IMR-90 (cell line): ENCODE measurements at regions not wholly inside any gene's neighbourhood (a gene's known extent, or its start where the extent isn't known, plus 50 kb on each side); places are given as distances from the start of the nearest gene placed in this dataset.

Source experiments
- ATAC-seq: fragments of 200-7000 bp; cut with Tn5 transposase; 2 replicates; pipeline ENCODE4 v1.9.1; 2020; ENCODE audit warnings: low read depth, mild to moderate bottlenecking, moderate library complexity
- BruUV-seq: library from RNA; stranded (reverse); fragments of 400-500 nt; replicated peaks from 2 replicates; lab custom pipeline; 2021; lab: Mats Ljungman, UMichigan
- CTCF ChIA-PET: fragments of 300-600 bp; formaldehyde crosslinking; extraction: SDS; loops from one replicate; lab custom pipeline; 2021; ENCODE audit warnings: antibody characterized with exemption; lab: Yijun Ruan, JAX
- POLR2A ChIA-PET: fragments of 300-600 bp; sonication (Branson Sonifier 250); formaldehyde crosslinking; loops from one replicate; lab custom pipeline; 2022; ENCODE audit warnings: antibody characterized with exemption; ENCODE audit not compliant: unreplicated experiment; lab: Charles Lee
- DNase-seq: peaks from one replicate; pipeline ENCODE4 v3.0.0; 2013
- H2AFZ ChIP-seq: replicated peaks from 2 replicates; pipeline ENCODE3; 2013; ENCODE audit warnings: low read length, mild to moderate bottlenecking; ENCODE audit not compliant: poor library complexity
- H2AK5ac ChIP-seq: 2 replicates; pipeline ENCODE4 v1.6.1; 2013; ENCODE audit warnings: low read depth, low read length, inconsistent platforms
- H2AK9ac ChIP-seq: replicated peaks from 2 replicates; pipeline ENCODE3; 2013; ENCODE audit warnings: mild to moderate bottlenecking, low read depth, low read length, moderate library complexity; ENCODE audit not compliant: poor library complexity
- H2BK120ac ChIP-seq: 2 replicates; pipeline ENCODE4 v1.6.1; 2013; ENCODE audit warnings: low read depth, low read length, inconsistent platforms
- H2BK15ac ChIP-seq: 3 replicates; pipeline ENCODE4 v1.6.1; 2013; ENCODE audit warnings: low read depth, low read length, inconsistent platforms
- H2BK20ac ChIP-seq: 2 replicates; pipeline ENCODE4 v1.6.1; 2013; ENCODE audit warnings: low read depth, mild to moderate bottlenecking, inconsistent platforms, low read length, moderate library complexity
- H2BK5ac ChIP-seq: 2 replicates; pipeline ENCODE4 v1.6.1; 2013; ENCODE audit warnings: mild to moderate bottlenecking, low read depth, low read length, inconsistent platforms; ENCODE audit not compliant: poor library complexity, severe bottlenecking
- H3K14ac ChIP-seq: replicated peaks from 2 replicates; pipeline ENCODE4 v1.6.1; 2013; ENCODE audit warnings: low read depth, low read length, inconsistent platforms
- H3K18ac ChIP-seq: 2 replicates; pipeline ENCODE4 v1.6.1; 2013; ENCODE audit warnings: low read depth, low read length, control low read depth
- H3K23ac ChIP-seq: 2 replicates; pipeline ENCODE4 v1.6.1; 2013; ENCODE audit warnings: low read depth, low read length, inconsistent platforms
- H3K27ac ChIP-seq: 2 replicates; pipeline ENCODE4 v1.5.1; 2013; ENCODE audit warnings: mild to moderate bottlenecking, control low read depth, low read length; ENCODE audit not compliant: insufficient read depth
- H3K27me3 ChIP-seq: 2 replicates; pipeline ENCODE4 v1.6.1; 2013; ENCODE audit warnings: low read length; ENCODE audit not compliant: control insufficient read depth, insufficient read depth
- H3K36me3 ChIP-seq: 2 replicates; pipeline ENCODE4 v1.6.1; 2013; ENCODE audit warnings: low read length, mixed read lengths; ENCODE audit not compliant: control insufficient read depth, insufficient read depth
- H3K4ac ChIP-seq: 2 replicates; pipeline ENCODE4 v1.6.1; 2013; ENCODE audit warnings: low read depth, low read length, inconsistent platforms
- H3K4me1 ChIP-seq: 2 replicates; pipeline ENCODE4 v1.6.1; 2013; ENCODE audit warnings: low read length, mixed read lengths; ENCODE audit not compliant: control insufficient read depth, insufficient read depth
- H3K4me2 ChIP-seq: 2 replicates; pipeline ENCODE4 v1.6.1; 2013; ENCODE audit warnings: low read depth, mild to moderate bottlenecking, control low read depth, low read length, moderate library complexity
- H3K4me3 ChIP-seq: 2 replicates; pipeline ENCODE4 v1.5.1; 2013; ENCODE audit warnings: low read depth, mild to moderate bottlenecking, control low read depth, low read length, moderate library complexity; ENCODE audit not compliant: insufficient read depth
- H3K56ac ChIP-seq: 2 replicates; pipeline ENCODE4 v1.6.1; 2013; ENCODE audit warnings: low read length, inconsistent platforms; ENCODE audit not compliant: insufficient read depth; ENCODE audit errors: extremely low read depth
- H3K79me1 ChIP-seq, 2 experiments: 2 replicates each; pipeline ENCODE4 v1.6.1; 2013; ENCODE audit warnings: low read length in 2 of 2, inconsistent platforms in 1 of 2, low read depth in 1 of 2
- H3K9ac ChIP-seq: 2 replicates; pipeline ENCODE4 v1.6.1; 2013; ENCODE audit warnings: low read depth, low read length, control low read depth
- H3K9me1 ChIP-seq: 2 replicates; pipeline ENCODE4 v1.6.1; 2013; ENCODE audit warnings: low read length, inconsistent platforms; ENCODE audit not compliant: insufficient read depth
- H3K9me3 ChIP-seq: 2 replicates; pipeline ENCODE4 v1.6.1; 2013; ENCODE audit warnings: low read length; ENCODE audit not compliant: control insufficient read depth, insufficient read depth
- H4K20me1 ChIP-seq: 2 replicates; pipeline ENCODE4 v1.6.1; 2013; ENCODE audit warnings: low read length, inconsistent platforms; ENCODE audit not compliant: insufficient read depth
- H4K5ac ChIP-seq: 2 replicates; pipeline ENCODE4 v1.6.1; 2013; ENCODE audit warnings: mild to moderate bottlenecking, low read depth, low read length, control low read depth
- H4K8ac ChIP-seq, 2 experiments: 2 replicates each; pipeline ENCODE4 v1.6.1; 2013; ENCODE audit warnings: low read depth in 2 of 2, low read length in 2 of 2, control low read depth in 1 of 2, inconsistent platforms in 1 of 2
- H4K91ac ChIP-seq: 2 replicates; pipeline ENCODE4 v1.6.1; 2013; ENCODE audit warnings: low read depth, low read length, inconsistent platforms; ENCODE audit not compliant: insufficient read depth
- FOS ChIP-seq: fragments of 150-350 bp; IDR thresholded peaks from 2 replicates; pipeline ENCODE4 v1.6.1; 2016; ENCODE audit warnings: low read depth, low read length
- MAZ ChIP-seq: IDR thresholded peaks from 2 replicates; pipeline ENCODE4 v1.6.1; 2012; ENCODE audit warnings: low read depth, mild to moderate bottlenecking, low read length, improper control_type of control experiment, moderate library complexity, borderline replicate concordance
- RCOR1 ChIP-seq: IDR thresholded peaks from 2 replicates; pipeline ENCODE4 v1.6.1; 2012; ENCODE audit warnings: mild to moderate bottlenecking, low read length, improper control_type of control experiment; ENCODE audit not compliant: insufficient replicate concordance
- WGBS, 2 experiments: methylation state at CpG; one replicate each; pipeline versions ENCODE4 v1.1.5 to v1.1.7; 2013; ENCODE audit warnings: missing lambda C conversion rate in 2 of 2; ENCODE audit not compliant: insufficient read length in 1 of 2; ENCODE audit errors: extremely low coverage in 2 of 2; 5-methylcytosine and 5-hydroxymethylcytosine counted together
- dilution Hi-C: fragments of 300-500 bp; cut with HindIII; formaldehyde crosslinking; loops from one replicate; pipeline ENCODE4 v1.14.3; 2018; ENCODE audit warnings: low sequenced_read_pairs; ENCODE audit not compliant: unreplicated experiment
- in situ Hi-C: fragments of 300-500 bp; cut with MboI; formaldehyde crosslinking; loops from 3 replicates; pipeline ENCODE4 v1.14.3; 2019; ENCODE audit warnings: low sequenced_read_pairs, inconsistent platforms, mixed read lengths
- intact Hi-C: fragments of 100-400 bp; cut with micrococcal nuclease; formaldehyde crosslinking; loops from 2 replicates; pipeline ENCODE4 v1.10.0; 2022

DNA sequence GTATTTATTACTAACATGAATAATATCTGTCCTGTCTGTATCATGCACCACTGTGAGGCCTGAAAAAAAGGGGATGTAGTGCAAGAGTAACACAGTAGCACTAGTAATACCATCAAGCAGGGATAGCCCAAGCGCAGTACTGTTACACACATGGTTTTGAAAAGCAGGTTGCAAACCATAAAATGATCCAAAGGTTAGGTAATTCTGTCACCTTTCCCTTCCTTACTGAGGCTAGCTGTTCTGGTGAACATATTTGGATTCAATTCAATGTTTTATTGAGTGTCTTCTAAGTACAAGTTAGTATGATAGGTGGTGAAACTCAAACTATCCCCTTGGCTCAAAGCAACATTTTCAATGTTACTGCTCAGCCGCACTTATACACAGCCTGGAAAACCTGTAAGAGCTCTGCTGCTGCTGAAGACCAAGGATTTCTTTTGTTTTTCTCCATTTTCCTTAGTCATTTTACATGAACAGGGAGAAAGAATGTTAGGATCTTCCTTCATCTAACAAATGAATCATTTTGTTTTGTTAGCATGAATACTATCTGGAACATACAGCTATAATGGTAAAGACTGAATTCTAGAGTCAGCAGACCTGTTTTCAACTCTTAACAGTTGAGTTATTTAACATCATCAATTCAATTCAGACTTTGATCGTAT is 102.5 kb upstream of the ITPRID2 start:
- H4K20me1 ChIP-seq = no peaks in the 10 kb centered on the region
- H3K9ac ChIP-seq = no peak overlapping the region
- peak overlapping the region; percentile 88; the same call in 1 of the 2 replicates for H4K5ac ChIP-seq
- peak; percentile 64 for DNase-seq
- peak overlapping the region; percentile 77 for H3K14ac ChIP-seq
- no peak overlapping the region for H3K4me3 ChIP-seq
- H3K4me2 ChIP-seq = peak overlapping the region; percentile 51; the same call in 1 of the 2 replicates
- WGBS, 2 experiments = no CpG with 5 or more reads among the region's 3 CpGs
- no peaks in the 10 kb centered on the region for H3K9me3 ChIP-seq
- H2BK5ac ChIP-seq = peak overlapping the region; percentile 98
- peak overlapping the region; percentile 94 for H2BK120ac ChIP-seq
- peak; percentile 8 for ATAC-seq
- H3K9me1 ChIP-seq = peaks cover 13% of the 10 kb centered on the region
- no peak overlapping the region for H2AK9ac ChIP-seq
- no TSS peak for BruUV-seq
- H3K79me1 ChIP-seq = no peaks in the 10 kb centered on the region; a peak in 1 of 4 replicates
- peak overlapping the region; percentile 96 for H2BK20ac ChIP-seq
- H2AK5ac ChIP-seq = peak overlapping the region; percentile 75; the same call in 1 of the 2 replicates
- peaks cover 11% of the 10 kb centered on the region; the same call in 1 of the 2 replicates for H3K4me1 ChIP-seq
- H3K27ac ChIP-seq = no peak overlapping the region
- no peaks in the 10 kb centered on the region for H3K36me3 ChIP-seq
- peak overlapping the region; percentile 65; the same call in 1 of the 2 replicates for H3K23ac ChIP-seq
- in situ Hi-C loops (no loop called here), intact Hi-C loops (loop anchor here (5.0 kb wide), 1 partner anchor 103 kb away; the partner anchor contains the start of gene ITPRID2), dilution Hi-C loops (no loop called here)
- peak overlapping the region; percentile 56 to 82; a peak in 3 of 4 replicates for H4K8ac ChIP-seq
- H3K18ac ChIP-seq = peak overlapping the region; percentile 96; the same call in 1 of the 2 replicates
- no peaks in the 10 kb centered on the region for H3K27me3 ChIP-seq
- peak overlapping the region; percentile 12; the same call in 1 of the 2 replicates for H3K56ac ChIP-seq
- H4K91ac ChIP-seq = peak overlapping the region; percentile 61
- POLR2A ChIA-PET = no interaction called here
- CTCF ChIA-PET = no interaction called here
- H2AFZ ChIP-seq = peak overlapping the region; percentile 35
- no peak for TF ChIP-seq RCOR1
- TF ChIP-seq FOS = no peak
- TF ChIP-seq MAZ = no peak
- peak overlapping the region; percentile 79 for H2BK15ac ChIP-seq
- H3K4ac ChIP-seq = peak overlapping the region; percentile 84
